ENCODE measurements at regions not wholly inside any gene's neighbourhood (a gene's known extent, or its start where the extent isn't known, plus 50 kb on each side); places are given as distances from the start of the nearest gene placed in this dataset.
"Not testable (repeated sequence)": the region's sequence is repeated elsewhere in the genome, so short reads cannot be mapped to it uniquely, and the experiment has no call there.

GRCh38 chr19:30066781-30067759, 125.0 kb downstream of the URI1 start:
- TF ChIP-seq, protein P1, sequence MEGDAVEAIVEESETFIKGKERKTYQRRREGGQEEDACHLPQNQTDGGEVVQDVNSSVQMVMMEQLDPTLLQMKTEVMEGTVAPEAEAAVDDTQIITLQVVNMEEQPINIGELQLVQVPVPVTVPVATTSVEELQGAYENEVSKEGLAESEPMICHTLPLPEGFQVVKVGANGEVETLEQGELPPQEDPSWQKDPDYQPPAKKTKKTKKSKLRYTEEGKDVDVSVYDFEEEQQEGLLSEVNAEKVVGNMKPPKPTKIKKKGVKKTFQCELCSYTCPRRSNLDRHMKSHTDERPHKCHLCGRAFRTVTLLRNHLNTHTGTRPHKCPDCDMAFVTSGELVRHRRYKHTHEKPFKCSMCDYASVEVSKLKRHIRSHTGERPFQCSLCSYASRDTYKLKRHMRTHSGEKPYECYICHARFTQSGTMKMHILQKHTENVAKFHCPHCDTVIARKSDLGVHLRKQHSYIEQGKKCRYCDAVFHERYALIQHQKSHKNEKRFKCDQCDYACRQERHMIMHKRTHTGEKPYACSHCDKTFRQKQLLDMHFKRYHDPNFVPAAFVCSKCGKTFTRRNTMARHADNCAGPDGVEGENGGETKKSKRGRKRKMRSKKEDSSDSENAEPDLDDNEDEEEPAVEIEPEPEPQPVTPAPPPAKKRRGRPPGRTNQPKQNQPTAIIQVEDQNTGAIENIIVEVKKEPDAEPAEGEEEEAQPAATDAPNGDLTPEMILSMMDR (IDR thresholded peaks at IDR 0.05; ENCODE audit: control insufficient read depth, insufficient read depth, low read depth, low read length, missing control alignments), result no peak
- DNase-seq (ENCODE audit: low read depth), result no peak
- H3K4me3 ChIP-seq (ENCODE audit: control insufficient read depth, low read depth, low read length), result no peak overlapping the region

- not testable (repeated sequence) for H3K4me3 ChIP-seq (ENCODE audit: control insufficient read depth, low read depth, low read length); DNase-seq (ENCODE audit: low read depth)
These were observed 126.0 kb downstream of the URI1 start for GRCh38 chr19:30067956-30068506.

DNA sequence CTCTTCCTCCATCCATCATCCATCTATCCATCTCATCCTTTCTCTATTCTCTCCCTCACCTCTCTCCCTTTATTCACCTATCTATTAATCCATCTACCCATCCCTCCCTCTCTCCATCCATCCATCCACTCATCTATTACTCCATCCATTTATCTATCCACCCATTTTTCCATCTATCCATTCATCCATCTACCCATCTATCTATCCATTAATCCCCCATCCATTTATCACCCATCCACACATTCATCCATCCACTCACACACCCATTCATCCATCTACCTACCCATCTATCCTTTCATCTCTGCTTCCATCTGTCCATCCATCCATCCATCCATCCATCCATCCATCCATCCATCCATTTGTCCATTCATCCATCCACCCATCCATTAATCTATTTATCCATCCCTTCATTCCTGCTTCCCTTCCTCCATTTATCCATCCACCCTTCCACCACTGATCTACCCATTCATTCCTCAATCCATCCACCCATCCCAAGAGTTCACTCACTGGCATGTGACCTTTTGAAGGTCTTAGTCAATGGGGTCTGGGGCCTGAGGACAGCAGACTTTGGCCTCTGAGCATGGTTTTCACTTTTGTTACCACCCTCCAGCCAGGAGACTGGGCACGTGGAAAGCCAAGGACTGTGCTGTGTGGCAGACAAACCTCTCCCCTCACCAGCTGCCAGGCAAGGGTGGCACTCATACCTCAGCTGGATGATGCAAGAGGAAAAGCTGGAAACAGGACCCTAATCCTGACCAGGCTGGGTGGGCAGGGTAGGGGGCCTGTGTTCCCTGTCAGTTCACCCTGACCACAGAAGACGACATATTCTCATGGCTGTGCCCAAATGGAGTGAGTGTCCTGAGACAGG, 126.7 kb downstream of the URI1 start:
- TF ChIP-seq, protein P1 (IDR thresholded peaks at IDR 0.05; ENCODE audit: control insufficient read depth, insufficient read depth, low read depth, low read length, missing control alignments), result no peak
- no peak for DNase-seq (ENCODE audit: low read depth)
- no peak overlapping the region for H3K4me3 ChIP-seq (ENCODE audit: control insufficient read depth, low read depth, low read length)

DNA sequence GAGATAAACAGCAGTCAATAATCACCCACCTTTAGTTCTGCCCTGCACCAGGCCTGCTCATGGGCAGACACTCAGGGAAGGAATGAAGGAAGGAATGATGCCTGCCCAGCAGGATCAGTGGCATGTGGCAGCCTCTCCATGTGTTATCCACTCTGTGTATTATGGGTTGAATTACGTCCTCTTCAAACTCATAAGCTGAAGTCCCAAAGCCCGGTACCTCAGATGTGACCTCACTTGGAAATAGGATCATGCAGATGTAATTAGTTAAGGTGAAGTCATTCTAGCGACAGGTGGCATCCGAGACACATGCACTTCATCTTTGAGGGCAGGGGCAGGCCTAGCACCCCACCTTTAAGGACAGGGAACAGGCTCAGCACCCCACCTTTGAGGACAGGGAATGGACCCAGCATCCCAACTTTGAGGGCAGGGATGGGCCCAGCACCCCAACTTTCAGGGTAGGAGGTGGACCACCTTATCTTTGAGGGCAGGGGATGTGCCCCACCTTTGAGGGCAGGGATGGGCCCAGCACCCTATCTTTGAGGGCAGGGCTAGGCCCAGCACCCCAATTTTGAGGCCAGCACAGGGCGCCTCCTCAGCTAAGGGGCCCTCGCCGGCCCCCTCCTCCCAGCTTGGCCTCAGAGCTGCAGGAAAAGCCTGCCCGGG, 127.6 kb downstream of the URI1 start:
- H3K4me3 ChIP-seq (ENCODE audit: control insufficient read depth, low read depth, low read length), result no peak overlapping the region
- TF ChIP-seq, protein P1 (IDR thresholded peaks at IDR 0.05; ENCODE audit: control insufficient read depth, insufficient read depth, low read depth, low read length, missing control alignments), result no peak
- DNase-seq (ENCODE audit: low read depth), result no peak

DNA sequence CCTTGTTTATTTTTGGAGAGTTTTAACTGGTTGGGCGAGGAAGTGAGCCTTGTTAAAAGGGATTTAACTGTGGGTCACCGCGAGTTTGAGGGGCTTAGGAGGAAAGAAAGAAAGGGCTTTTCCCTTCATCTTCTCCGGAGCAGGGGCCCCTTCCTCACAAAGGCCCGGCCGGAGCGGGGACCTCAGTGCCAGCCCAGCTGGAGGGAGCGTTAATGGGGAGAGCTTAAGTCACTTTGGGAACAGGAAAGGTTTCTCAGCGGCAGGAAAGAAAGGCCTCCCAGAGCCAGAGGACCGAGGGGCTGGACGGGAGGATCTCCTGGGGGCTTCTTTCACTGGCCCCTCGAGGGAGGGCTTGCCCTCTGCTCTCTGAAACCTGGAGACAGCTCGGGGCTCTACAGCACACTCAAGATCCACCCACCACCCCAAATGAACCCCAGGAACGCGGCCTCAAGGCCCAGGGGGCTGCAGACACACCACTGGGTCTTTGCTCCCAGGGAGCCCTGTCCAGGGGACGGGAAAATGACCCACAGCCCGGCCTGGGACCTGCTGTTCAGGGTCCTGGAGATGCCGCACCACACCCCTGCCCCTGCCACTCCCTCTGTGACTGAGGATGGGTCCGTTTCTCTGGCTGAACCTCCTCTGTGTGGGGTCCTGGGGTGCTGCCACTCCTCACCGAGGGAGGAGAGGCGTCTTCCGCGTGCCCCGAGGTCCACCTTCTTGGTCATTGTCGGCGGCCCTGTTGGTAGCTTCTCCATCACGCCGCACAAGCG, 128.3 kb downstream of the URI1 start:
- TF ChIP-seq, protein P1 (IDR thresholded peaks at IDR 0.05; ENCODE audit: control insufficient read depth, insufficient read depth, low read depth, low read length, missing control alignments), result no peak
- no peak overlapping the region for H3K4me3 ChIP-seq (ENCODE audit: control insufficient read depth, low read depth, low read length)

GRCh38 chr19:30070968-30071632, 129.1 kb downstream of the URI1 start:
- TF ChIP-seq, protein P1 (IDR thresholded peaks at IDR 0.05; ENCODE audit: control insufficient read depth, insufficient read depth, low read depth, low read length, missing control alignments), result no peak

More for the DNA sequence above, 128.3 kb downstream of the URI1 start:
- no peak for DNase-seq (ENCODE audit: low read depth)

More at GRCh38 chr19:30070968-30071632, 129.1 kb downstream of the URI1 start:
- no peak overlapping the region for H3K4me3 ChIP-seq (ENCODE audit: control insufficient read depth, low read depth, low read length)
- no peak for DNase-seq (ENCODE audit: low read depth)
